AG10803 (cell line): ENCODE measurements at regions not wholly inside any gene's neighbourhood (a gene's known extent, or its start where the extent isn't known, plus 50 kb on each side); places are given as distances from the start of the nearest gene placed in this dataset.

Source experiments
- DNase-seq: peaks from one replicate; pipeline ENCODE4 v3.0.0; 2010; ENCODE audit warnings: low read depth
- H3K4me3 ChIP-seq: 2 replicates; pipeline ENCODE4 v1.5.1; 2011; ENCODE audit warnings: mild to moderate bottlenecking, low read length, control low read depth
- CTCF ChIP-seq: conservative IDR thresholded peaks from 2 replicates; pipeline ENCODE4 v1.5.1; 2011; ENCODE audit warnings: mild to moderate bottlenecking, low read length, control low read depth, inconsistent platforms

- no peak for TF ChIP-seq CTCF
- no peak overlapping the region for H3K4me3 ChIP-seq
- no peak for DNase-seq
Measured at GRCh38 chr10:107913317-107914294, 749.1 kb upstream of the SORCS1 start.

- DNase-seq = no peak
- no peak for TF ChIP-seq CTCF
- no peak overlapping the region for H3K4me3 ChIP-seq
Measured at GRCh38 chr10:107901076-107901475, 736.6 kb upstream of the SORCS1 start.

- no peak overlapping the region for H3K4me3 ChIP-seq
- no peak for DNase-seq
- TF ChIP-seq CTCF = no peak
Measured at GRCh38 chr10:107900131-107900530, 735.6 kb upstream of the SORCS1 start.

GRCh38 chr10:107899502-107900062, 735.1 kb upstream of the SORCS1 start:
- H3K4me3 ChIP-seq = no peak overlapping the region
- no peak for DNase-seq
- TF ChIP-seq CTCF = no peak

- no peak for TF ChIP-seq CTCF
- no peak for DNase-seq
- no peak overlapping the region for H3K4me3 ChIP-seq
Measured at GRCh38 chr10:107899075-107899474, 734.6 kb upstream of the SORCS1 start.

GRCh38 chr10:107898392-107898791, 733.9 kb upstream of the SORCS1 start:
- no peak for DNase-seq
- no peak for TF ChIP-seq CTCF
- H3K4me3 ChIP-seq = no peak overlapping the region

- no peak overlapping the region for H3K4me3 ChIP-seq
- no peak for TF ChIP-seq CTCF
- DNase-seq = no peak
Measured at GRCh38 chr10:107894516-107894915, 730.0 kb upstream of the SORCS1 start.
